HepG2 (cell line): ENCODE measurements at regions not wholly inside any gene's neighbourhood (a gene's known extent, or its start where the extent isn't known, plus 50 kb on each side); places are given as distances from the start of the nearest gene placed in this dataset.

Experiments used
- ATAC-seq: fragments of 200-7000 bp; cut with Tn5 transposase; 3 replicates; pipeline ENCODE4 v1.9.1; 2020; ENCODE audit warnings: mild to moderate bottlenecking, moderate library complexity
- BruUV-seq: library from RNA; stranded (reverse); fragments of 400-500 nt; replicated peaks from 2 replicates; lab custom pipeline; 2021; lab: Mats Ljungman, UMichigan
- CTCF ChIA-PET: fragments of 300-600 bp; formaldehyde crosslinking; extraction: SDS; loops from one replicate; lab custom pipeline; 2021; ENCODE audit warnings: low total read pairs, inconsistent platforms, low intra/inter-chr PET ratio; lab: Yijun Ruan, JAX
- POLR2A ChIA-PET: fragments of 350-600 bp; sonication (Branson Sonifier 250); formaldehyde crosslinking; loops from one replicate; lab custom pipeline; 2020; ENCODE audit warnings: antibody characterized with exemption, inconsistent platforms; lab: Yijun Ruan, JAX
- DNase-seq: peaks from one replicate; pipeline ENCODE4 v3.0.0-alpha.2; 2015; ENCODE audit warnings: low spot score
- FAIRE-seq: peaks from 3 replicates; lab custom pipeline; 2011; peaks lifted over from hg19 to GRCh38; lab: Jason Lieb, UNC
- H2AFZ ChIP-seq: one replicate; pipeline ENCODE4 v1.6.1; 2011; ENCODE audit warnings: low read length, inconsistent platforms
- H3K27ac ChIP-seq: fragments of 300-600 bp; 3 replicates; pipeline ENCODE4 v1.8.0; 2011; ENCODE audit warnings: mixed run types, mild to moderate bottlenecking, mixed read lengths, low read length, inconsistent platforms; ENCODE audit not compliant: insufficient read depth; ENCODE audit errors: extremely low read length
- H3K27me3 ChIP-seq, 2 experiments: fragments of 200-600 bp in 1 of 2; 2 replicates in 1 of 2; 3 replicates in 1 of 2; pipeline versions ENCODE4 v1.6.0 to v1.8.0; 2011; ENCODE audit warnings: low read length in 2 of 2, mild to moderate bottlenecking in 2 of 2, moderate library complexity in 2 of 2, inconsistent platforms in 1 of 2; ENCODE audit not compliant: insufficient read depth in 2 of 2, control insufficient read depth in 1 of 2
- H3K36me3 ChIP-seq, 2 experiments: fragments of 200-600 bp in 1 of 2; replicated peaks in 1 of 2; 2 replicates in 1 of 2; 3 replicates in 1 of 2; pipeline versions ENCODE4 v1.5.1 to v1.8.0; 2011; ENCODE audit warnings: low read length in 2 of 2, inconsistent platforms in 1 of 2; ENCODE audit not compliant: insufficient read depth in 2 of 2, control insufficient read depth in 1 of 2
- H3K4me1 ChIP-seq: 2 replicates; pipeline ENCODE4 v1.5.1; 2012; ENCODE audit warnings: low read length, inconsistent platforms; ENCODE audit not compliant: insufficient read depth
- H3K4me2 ChIP-seq: 2 replicates; pipeline ENCODE4 v1.6.0; 2011; ENCODE audit warnings: low read depth, low read length, inconsistent platforms
- H3K4me3 ChIP-seq, 3 experiments: fragments of 200-600 bp in 1 of 3; sonication (generic), shearing (Covaris generic) in 1 of 3; replicated peaks in 1 of 3; 2 replicates each; pipeline ENCODE4 v1.5.1; 2011 to 2016; ENCODE audit warnings: low read length in 3 of 3, inconsistent platforms in 2 of 3, low read depth in 2 of 3, mild to moderate bottlenecking in 2 of 3, control low read depth in 1 of 3, mixed read lengths in 1 of 3; ENCODE audit not compliant: insufficient read depth in 1 of 3
- H3K79me2 ChIP-seq: one replicate; pipeline ENCODE4 v1.6.1; 2011; ENCODE audit warnings: low read length, inconsistent platforms; ENCODE audit not compliant: insufficient read depth
- H3K9ac ChIP-seq: 2 replicates; pipeline ENCODE4 v1.6.0; 2011; ENCODE audit warnings: mild to moderate bottlenecking, low read depth, low read length, inconsistent platforms; ENCODE audit not compliant: insufficient read depth
- H3K9me3 ChIP-seq: 2 replicates; pipeline ENCODE4 v1.5.1; 2012; ENCODE audit warnings: mild to moderate bottlenecking, low read length
- H4K20me1 ChIP-seq: 2 replicates; pipeline ENCODE4 v1.6.0; 2011; ENCODE audit warnings: inconsistent platforms, mild to moderate bottlenecking, low read length, moderate library complexity; ENCODE audit not compliant: insufficient read depth
- CREB1 ChIP-seq, 2 experiments: fragments of 450-650 bp in 1 of 2; IDR thresholded peaks; 2 replicates each; pipeline ENCODE4 v1.6.1; 2016 to 2017; ENCODE audit warnings: control low read depth in 1 of 2, mild to moderate bottlenecking in 1 of 2, missing compliant biosample characterization in 1 of 2, missing genetic modification characterization in 1 of 2
- CSRNP2 ChIP-seq: sonication (generic); formaldehyde crosslinking; conservative IDR thresholded peaks from 2 replicates; pipeline ENCODE4 v1.8.0; 2022; ENCODE audit warnings: low read depth, missing genetic modification reagents
- KLF15 ChIP-seq: sonication (generic); formaldehyde crosslinking; IDR thresholded peaks from 2 replicates; pipeline ENCODE4 v1.8.1; 2023; ENCODE audit warnings: borderline replicate concordance, mild to moderate bottlenecking, inconsistent platforms, missing genetic modification reagents, mixed read lengths
- TCF12 ChIP-seq, 2 experiments: fragments of 450-650 bp in 1 of 2; sonication (generic) in 1 of 2; formaldehyde crosslinking in 1 of 2; IDR thresholded peaks; 2 replicates each; pipeline versions ENCODE4 v1.6.1 to v1.8.0; 2017 to 2022; ENCODE audit warnings: antibody characterized with exemption in 1 of 2, mild to moderate bottlenecking in 1 of 2, missing genetic modification reagents in 1 of 2, moderate library complexity in 1 of 2
- YEATS2 ChIP-seq: sonication (generic); formaldehyde crosslinking; IDR thresholded peaks from 2 replicates; pipeline ENCODE4 v1.4.0; 2020; ENCODE audit warnings: missing genetic modification reagents, borderline replicate concordance
- ZNF713 ChIP-seq: sonication (generic); formaldehyde crosslinking; IDR thresholded peaks from 2 replicates; pipeline ENCODE4 v1.4.0; 2020; ENCODE audit warnings: mild to moderate bottlenecking, missing genetic modification reagents
- ZSCAN5A ChIP-seq: sonication (generic); formaldehyde crosslinking; IDR thresholded peaks from 2 replicates; pipeline ENCODE4 v1.8.0; 2022; ENCODE audit warnings: mild to moderate bottlenecking, missing genetic modification reagents, borderline replicate concordance
- WGBS: methylation state at CpG from one replicate; pipeline ENCODE4 v1.1.6; 2017; ENCODE audit warnings: low lambda C conversion rate; 5-methylcytosine and 5-hydroxymethylcytosine counted together
- in situ Hi-C: cut with HindIII; loops from 2 replicates; pipeline ENCODE4 v1.10.0; 2017; ENCODE audit warnings: low pct_unique_long_range_greater_than_20kb; ENCODE audit not compliant: extremely low pct_ligation_motif_present
- intact Hi-C: fragments of 100-400 bp; cut with micrococcal nuclease; formaldehyde crosslinking; loops from one replicate; pipeline ENCODE4 v1.10.0; 2022; ENCODE audit not compliant: unreplicated experiment
- TF ChIP-seq, protein P1 (sequence below): sonication (generic); formaldehyde crosslinking; IDR thresholded peaks from 2 replicates; pipeline ENCODE4 v1.8.0; 2022; ENCODE audit warnings: mild to moderate bottlenecking, missing genetic modification reagents, moderate library complexity

DNA sequence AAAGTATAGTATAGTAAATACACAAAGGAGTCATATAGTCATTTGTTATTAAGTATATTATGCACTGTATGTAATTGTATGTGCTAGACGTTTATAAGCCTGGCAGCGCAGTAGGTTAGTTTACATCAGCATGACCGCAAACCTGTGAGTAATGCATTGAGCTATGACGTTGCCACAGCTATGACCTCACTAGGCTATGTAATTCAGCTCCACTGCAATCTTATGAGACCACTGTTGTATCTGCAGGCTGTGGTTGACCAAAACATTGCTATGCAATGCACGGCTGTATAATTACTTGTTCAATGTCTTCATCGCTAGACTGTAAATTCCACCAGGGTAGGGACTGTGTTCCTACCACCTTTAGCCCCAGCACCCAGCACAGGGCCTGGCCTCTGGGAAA lies 53.2 kb upstream of the VASH1 start:
- no peak overlapping the region for H2AFZ ChIP-seq
- WGBS = 61% methylated on average over 6 of the region's 6 CpGs
- intact Hi-C loops = no loop called here
- BruUV-seq = no TSS peak
- no peak overlapping the region for H3K9ac ChIP-seq
- no peaks in the 10 kb centered on the region for H4K20me1 ChIP-seq
- H3K79me2 ChIP-seq = no peaks in the 10 kb centered on the region
- H3K36me3 ChIP-seq = no peaks in the 10 kb centered on the region
- no peaks in the 10 kb centered on the region for H3K4me1 ChIP-seq
- no peak for FAIRE-seq
- no peaks in the 10 kb centered on the region; a peak in 1 of 5 replicates for H3K27me3 ChIP-seq
- no peak overlapping the region for H3K4me3 ChIP-seq
- no peak for ATAC-seq
- ChIA-PET POLR2A (no interaction called here), CTCF (no interaction called here)
- in situ Hi-C loops = no loop called here
- DNase-seq = no peak
- H3K4me2 ChIP-seq = no peak overlapping the region
- H3K9me3 ChIP-seq = no peaks in the 10 kb centered on the region
- no peak overlapping the region for H3K27ac ChIP-seq
- TF ChIP-seq CSRNP2 (CRISPR knock-in tag) = no peak
- TF ChIP-seq, protein P1, sequence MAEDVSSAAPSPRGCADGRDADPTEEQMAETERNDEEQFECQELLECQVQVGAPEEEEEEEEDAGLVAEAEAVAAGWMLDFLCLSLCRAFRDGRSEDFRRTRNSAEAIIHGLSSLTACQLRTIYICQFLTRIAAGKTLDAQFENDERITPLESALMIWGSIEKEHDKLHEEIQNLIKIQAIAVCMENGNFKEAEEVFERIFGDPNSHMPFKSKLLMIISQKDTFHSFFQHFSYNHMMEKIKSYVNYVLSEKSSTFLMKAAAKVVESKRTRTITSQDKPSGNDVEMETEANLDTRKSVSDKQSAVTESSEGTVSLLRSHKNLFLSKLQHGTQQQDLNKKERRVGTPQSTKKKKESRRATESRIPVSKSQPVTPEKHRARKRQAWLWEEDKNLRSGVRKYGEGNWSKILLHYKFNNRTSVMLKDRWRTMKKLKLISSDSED = no peak
- TF ChIP-seq ZNF713 (CRISPR knock-in tag) = no peak
- no peak for TF ChIP-seq TCF12 (IDR thresholded peaks at IDR 0.05)
- no peak for TF ChIP-seq TCF12 (CRISPR knock-in tag; IDR thresholded peaks at IDR 0.05)
- TF ChIP-seq CREB1 (IDR thresholded peaks at IDR 0.05) = peak; percentile 57; the same call in 1 of the 2 replicates
- no peak for TF ChIP-seq CREB1 (CRISPR knock-in tag; IDR thresholded peaks at IDR 0.05)
- no peak for TF ChIP-seq ZSCAN5A
- TF ChIP-seq KLF15 (CRISPR knock-in tag) = no peak
- TF ChIP-seq YEATS2 (CRISPR knock-in tag) = no peak
